G401.6 (cell line): ENCODE measurements at regions not wholly inside any gene's neighbourhood (a gene's known extent, or its start where the extent isn't known, plus 50 kb on each side); places are given as distances from the start of the nearest gene placed in this dataset.
"Not testable (repeated sequence)": the region's sequence is repeated elsewhere in the genome, so short reads cannot be mapped to it uniquely, and the experiment has no call there.

Source experiments
- FAIRE-seq: peaks from 2 replicates; lab custom pipeline; 2012; peaks lifted over from hg19 to GRCh38; lab: Jason Lieb, UNC

DNA sequence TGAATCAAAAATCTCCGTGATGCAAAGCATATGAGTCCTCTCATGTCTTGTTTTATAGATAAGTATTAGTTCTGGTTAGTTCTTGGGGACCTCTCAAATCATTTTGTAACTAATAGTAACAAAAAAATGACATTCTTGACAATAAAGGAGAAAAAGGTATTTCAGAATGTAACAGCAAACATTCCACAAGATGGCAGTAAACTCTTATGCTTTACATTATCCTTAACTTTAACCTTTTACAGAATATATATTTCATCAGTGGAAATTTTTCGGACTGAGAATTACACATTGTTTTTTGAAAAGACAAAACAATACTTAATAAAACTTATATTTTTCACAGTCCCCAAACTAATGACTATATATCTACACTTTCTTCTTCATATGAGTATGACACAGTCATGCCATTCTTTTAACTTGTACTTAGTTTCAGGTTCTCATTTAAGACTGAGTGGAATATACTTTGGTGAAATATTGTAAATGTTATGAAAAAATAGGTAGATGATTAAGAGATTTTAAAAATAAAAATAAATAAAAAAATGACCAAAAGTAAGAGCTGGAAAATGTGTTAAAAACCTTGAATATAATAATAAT, 142.9 kb upstream of the NXPH2 start:
- peak; percentile 85 for FAIRE-seq

DNA sequence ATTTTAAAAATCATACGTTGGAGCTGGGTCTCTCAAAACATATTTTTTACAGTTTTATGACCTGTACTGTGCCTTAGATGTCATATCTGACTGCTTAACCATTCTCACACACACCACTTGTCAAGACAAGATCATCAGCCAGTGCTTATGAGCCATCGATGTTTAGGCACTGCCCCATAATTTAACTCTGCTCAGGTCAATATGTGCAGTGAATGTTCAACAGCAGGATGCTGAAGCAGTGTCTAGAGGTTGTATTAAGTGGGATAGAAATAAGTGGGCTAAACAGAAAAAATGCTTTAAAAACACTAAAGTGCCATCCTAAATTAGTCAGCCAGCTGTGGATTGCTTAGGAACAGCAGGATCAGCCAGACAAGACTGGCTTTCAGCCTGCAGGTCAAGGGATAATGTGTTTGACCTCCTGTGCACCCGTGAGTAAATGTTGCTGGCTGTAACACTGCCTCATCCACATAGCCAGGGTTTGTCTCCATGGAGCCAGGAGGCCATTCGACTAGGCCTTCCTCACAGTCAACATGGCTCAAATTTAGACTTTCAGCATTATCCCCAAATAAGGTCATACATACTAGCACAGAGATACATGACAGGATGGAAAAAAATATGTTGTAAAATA, 139.0 kb upstream of the NXPH2 start:
- no peak for FAIRE-seq

DNA sequence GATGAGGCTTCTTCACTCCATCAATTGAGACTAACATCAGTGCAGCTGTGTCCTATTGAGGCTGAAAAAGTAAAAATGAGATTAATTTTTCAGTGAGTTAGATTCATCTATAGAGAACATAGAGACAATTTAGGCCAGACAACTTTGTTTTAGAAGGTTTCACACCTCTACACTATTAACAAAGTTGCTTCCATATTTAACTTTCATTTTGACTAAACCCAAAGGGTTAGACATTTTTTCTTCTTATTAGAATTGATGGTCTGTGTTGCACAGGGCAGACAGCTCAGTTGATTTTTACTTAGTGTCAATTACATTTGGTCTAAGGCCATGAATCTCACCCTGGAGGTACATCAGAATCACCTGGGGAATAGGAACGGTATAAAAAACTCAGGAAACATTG, 130.2 kb upstream of the NXPH2 start:
- FAIRE-seq: no peak

DNA sequence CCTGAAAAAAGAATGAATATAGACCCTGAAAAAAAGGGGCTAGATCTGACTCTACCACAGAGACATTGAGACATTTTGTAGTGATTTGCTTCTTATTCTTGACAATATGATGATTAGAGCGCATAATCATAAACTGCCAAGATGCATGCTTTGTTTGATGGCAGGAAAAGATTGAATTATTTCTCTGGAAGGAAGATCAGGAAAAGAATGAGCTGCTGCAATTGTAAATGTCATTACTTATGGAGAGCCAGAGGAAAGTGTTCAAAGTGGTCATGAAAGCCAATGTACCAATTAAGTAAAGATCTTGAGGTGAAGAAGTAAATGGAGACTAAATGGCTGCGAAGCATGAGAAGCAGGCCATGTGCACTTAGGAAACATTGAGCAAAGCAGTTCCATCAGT, 126.4 kb upstream of the NXPH2 start:
- FAIRE-seq: no peak

DNA sequence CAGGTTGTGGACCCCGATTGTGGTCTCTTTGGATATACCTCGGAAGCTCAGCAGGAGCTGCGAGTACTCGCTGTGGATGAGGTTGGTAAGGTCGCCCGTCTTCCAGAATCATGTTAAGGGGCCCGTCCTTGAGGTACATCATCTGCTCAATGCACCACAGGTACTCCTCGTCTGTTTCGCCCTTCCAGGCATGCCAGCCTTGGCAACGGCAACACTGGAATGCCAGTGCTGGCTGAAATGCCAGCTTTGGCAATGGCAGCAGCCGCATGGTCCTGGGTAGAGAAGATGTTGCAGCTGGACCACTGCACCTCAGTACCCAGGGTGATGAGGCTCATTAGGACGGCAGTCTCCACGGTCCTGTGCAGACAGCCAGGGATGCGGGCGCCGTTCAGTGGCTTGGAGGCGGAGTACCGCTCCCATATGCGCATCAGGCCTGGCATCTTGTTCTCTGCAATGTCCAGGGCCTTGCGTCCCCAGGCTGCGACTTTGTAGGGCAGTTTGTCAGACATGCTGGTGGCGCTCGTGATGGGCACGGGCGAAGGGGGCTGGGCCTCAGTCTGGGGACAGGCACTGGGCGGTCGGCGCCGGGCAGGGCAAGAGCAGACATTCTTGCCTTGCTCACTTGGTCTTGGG, 122.2 kb upstream of the NXPH2 start:
- no peak for FAIRE-seq

DNA sequence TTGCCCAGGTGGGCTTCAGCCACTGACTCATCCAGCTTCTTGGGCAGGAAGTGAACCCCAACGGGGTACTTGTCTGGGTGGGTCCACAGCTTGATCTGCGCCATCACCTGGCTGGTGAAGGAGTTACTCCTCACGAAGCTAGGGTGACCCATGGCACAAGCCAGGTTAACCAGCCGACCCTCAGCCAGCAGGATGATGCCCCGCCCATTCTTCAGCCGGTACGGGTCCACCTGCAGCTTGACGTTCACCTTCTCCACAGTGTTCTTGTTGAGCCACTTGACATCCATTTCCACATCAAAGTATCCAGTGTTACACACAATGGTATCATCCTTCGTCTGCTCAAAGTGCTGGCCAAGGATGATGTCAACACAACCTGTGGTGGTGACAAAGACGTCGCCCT, 121.3 kb upstream of the NXPH2 start:
- no peak for FAIRE-seq

DNA sequence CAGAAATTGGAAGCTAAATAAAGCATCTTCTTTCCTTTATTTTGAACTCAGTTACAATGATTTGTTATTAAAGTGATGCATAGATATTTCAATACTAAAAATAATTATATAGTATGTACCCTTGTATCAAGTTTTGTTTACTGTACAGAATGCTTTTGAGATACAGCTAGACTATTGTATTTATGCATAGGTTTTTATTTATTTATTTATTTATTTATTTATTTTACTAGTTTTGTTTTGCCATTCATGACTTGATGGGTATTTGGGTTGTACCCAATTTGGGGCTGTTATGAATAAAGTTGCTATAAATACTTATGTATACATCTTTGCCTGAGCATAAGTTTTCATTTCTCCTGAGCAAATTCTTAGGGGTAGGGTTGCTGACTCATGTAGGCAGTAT, 118.7 kb upstream of the NXPH2 start:
- FAIRE-seq: no peak

DNA sequence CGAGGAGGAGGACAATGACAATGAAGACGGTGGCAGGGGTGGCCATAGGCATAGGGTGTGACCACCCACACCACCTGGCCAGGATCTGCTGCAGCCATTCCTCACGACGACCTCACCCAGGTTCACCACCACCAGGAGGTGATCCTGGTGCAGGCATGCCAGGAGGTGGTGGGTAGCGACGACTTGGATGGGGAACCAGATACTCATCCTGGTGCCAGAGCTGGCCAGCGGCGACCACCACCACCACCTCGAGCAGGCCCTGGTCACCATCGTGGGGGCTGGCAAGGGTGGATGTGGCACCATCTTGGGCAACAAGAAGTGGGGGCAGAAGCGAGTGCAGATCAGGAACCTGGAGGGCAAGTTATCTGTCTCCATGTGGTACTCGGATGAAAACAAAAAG, 117.1 kb upstream of the NXPH2 start:
- FAIRE-seq: no peak

DNA sequence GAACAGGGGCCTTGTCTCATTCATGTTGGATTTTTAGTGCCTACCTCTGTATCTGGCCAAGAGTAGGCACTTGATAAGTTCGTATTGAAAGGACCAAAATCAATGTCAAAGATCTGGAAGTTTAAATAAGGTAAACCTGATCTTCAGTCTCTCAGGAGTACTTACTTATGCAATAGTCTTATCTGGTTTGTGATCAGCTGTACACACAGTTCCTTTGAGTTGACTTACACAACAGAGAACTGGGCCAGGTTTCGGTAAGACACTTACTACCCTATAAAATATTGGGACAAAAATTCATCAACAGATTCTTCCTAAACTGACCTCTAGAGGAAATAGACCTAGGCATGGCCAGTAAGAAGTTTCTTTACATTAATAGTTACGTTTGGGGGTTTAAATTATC, 113.6 kb upstream of the NXPH2 start:
- no peak for FAIRE-seq

DNA sequence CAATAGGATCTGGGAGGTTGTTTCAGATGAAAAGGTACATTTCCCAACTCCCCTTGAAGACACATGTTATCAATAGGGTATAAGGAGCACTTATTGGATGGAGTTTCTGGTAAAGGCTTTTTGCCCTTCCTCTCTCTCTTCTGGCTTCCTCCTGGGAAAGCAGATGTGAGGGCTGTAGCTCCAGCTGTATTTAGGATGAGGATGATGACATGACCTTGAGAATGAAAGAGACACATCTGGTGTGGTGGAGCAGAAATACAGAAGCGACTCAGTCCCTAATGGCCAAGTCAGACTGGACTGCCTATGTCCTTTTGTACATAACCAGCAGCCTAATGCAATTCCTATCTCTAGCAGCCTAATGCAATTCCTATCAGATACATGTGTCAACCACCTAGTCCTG, 100.9 kb upstream of the NXPH2 start:
- FAIRE-seq: no peak

DNA sequence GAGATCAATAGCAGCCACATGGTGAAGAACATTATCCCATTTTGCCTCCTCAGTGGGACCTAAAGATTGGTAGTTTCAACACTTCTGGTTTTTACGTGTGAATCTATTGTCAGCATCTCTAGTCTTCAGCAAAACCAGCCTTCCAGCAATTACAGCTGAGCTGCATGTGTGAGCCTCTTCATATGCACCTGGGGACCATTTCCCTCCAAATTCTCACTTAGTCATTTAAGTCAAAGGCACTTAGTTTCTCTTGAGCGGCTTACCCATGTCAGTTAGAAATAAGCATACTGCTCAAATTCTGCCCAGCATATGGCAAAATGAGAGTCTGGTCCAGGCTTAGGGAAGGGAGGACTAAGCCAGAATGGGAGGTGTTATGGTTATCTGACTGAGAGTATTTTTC, 99.7 kb upstream of the NXPH2 start:
- FAIRE-seq: no peak

DNA sequence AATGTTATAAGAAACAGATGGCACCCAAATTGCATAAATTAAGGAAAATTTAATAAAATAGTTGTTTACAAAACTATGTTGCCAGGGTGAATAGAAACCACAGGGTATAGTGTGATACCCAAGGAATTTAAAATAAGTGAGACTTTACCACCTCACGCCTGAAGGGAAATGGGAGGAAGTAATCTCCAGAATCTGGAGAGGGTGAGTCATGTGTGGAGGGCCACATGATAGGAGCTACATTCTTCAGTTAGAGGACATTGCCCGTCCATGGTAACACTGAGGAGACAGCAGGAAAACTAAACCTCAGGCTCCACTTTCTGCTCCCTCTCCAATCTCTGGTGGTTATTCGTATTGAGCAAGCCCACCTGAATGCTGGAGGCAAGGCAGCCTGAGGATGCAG, 97.2 kb upstream of the NXPH2 start:
- no peak for FAIRE-seq

DNA sequence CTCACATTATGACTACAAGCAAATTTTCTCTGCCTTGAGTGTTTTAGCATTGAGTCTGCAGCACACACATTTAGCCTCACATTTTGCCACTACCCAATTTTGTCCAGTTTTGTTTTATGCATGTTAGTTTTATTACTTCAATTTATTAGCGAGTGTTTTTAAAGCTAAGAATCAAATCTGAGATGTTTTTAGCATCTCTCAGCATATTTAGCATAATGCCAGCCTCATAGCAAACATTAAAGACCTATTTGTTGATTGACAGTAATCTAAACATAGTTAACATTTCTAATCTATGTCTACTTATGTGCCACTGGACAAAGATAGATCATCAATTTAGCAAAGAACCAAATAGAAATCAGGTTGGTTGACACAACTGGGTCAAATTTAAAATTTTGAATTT, 94.1 kb upstream of the NXPH2 start:
- FAIRE-seq: no peak

DNA sequence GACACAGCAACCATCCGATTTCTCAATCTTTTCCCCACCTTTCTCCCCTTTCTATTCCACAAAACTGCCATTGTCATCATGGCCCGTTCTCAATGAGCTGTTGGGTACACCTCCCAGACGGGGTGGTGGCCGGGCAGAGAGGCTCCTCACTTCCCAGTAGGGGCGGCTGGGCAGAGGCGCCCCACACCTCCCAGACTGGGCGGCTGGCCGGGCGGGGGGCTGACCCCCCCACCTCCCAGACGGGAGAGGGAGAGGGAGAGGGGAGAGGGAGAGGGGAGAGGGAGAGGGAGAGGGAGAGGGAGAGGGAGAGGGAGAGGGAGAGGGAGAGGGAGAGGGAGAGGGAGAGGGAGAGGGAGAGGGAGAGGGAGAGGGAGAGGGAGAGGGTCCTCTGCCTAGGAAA, 91.9 kb upstream of the NXPH2 start:
- FAIRE-seq: not testable (repeated sequence)

DNA sequence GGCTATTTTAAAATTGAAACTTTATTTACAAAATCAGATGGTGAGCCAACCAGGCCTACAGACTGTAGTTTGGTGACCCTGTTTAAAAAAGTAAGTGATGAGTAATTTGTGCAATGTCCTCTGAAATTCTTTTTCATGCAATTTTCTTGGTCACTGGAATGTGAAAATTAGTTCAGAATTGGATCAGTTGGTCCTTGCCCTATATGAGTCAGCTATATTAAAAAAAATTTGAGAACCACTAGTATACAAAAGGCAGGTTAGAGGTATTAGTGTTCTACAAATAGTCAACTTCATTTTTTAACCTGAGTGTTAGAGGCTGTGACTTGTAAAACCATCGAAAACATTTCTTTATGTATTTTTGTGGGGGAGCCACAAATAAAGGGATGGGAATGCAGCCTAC, 91.1 kb upstream of the NXPH2 start:
- no peak for FAIRE-seq

DNA sequence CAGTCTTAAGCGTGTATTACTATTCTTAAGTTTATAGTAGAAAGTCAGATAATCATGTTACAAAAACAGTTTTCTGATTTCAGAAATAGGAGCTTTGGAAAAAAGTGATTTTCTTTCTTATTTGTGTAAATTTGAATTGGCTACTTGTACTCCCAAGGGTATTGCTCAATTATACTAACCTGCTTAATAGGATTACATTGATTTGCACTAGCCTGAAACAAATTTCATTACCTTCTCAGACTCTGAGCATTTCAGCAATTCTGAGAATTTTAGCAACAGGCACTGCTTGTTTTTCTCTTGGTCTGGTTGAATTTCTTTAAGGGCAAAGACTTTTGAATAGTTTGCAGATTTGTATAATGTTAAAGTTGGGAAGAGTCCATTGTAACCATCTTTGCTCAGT, 87.2 kb upstream of the NXPH2 start:
- FAIRE-seq: no peak

DNA sequence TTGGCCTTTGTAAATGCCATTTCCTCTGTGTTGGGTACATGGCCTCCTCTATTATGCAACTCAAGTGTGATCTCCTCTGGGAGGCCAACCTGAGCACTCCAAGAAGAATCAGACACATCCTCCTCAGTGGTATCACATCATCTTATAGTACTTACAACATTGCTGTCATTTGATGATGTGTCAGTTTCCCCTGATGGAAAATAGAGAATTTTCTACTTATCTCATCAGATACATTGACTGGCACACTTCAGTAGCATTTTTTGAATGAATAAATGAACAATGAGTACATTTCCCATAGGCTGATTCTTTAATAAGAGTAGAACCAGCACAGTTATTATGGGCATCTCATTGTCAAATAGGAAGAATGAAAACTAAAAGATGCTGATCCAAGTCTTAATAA, 86.6 kb upstream of the NXPH2 start:
- no peak for FAIRE-seq

DNA sequence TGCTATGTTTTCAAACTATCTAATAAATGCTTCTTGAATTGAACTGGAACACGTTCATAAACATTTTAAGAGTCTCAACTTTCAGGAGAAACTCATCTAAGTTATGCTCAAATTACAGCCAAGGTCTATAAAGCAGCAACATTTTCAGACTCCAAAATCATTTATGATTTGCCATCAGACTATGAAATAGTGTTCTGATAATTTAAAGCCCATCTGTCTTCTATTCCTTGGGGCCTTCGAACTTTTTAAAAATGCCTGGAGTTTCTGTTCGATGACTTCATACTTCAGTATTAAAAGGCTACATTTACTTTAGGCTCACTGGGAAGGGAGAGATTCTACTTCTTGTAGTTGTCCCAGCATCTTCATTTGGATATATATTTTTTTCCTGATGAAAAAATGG, 73.6 kb upstream of the NXPH2 start:
- FAIRE-seq: no peak

DNA sequence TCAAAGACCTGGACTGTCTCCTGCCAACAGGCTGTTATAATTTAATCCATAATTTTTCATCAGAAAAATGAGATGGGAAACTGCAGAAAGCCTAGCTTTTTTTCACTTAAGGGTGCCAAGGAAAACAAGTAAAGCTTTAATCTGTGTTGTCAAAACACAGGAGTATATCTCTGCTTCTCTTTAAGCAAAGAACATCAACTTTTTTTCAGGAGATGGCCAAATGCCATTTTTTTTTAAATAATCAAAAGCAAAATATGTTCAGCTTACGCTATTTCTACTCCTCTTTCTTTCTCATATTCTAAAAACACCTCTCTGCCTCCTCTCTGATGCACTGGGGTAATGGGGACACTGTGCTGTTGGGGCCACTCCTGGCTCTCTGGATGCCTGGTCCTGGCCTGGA, 73.1 kb upstream of the NXPH2 start:
- FAIRE-seq: no peak

DNA sequence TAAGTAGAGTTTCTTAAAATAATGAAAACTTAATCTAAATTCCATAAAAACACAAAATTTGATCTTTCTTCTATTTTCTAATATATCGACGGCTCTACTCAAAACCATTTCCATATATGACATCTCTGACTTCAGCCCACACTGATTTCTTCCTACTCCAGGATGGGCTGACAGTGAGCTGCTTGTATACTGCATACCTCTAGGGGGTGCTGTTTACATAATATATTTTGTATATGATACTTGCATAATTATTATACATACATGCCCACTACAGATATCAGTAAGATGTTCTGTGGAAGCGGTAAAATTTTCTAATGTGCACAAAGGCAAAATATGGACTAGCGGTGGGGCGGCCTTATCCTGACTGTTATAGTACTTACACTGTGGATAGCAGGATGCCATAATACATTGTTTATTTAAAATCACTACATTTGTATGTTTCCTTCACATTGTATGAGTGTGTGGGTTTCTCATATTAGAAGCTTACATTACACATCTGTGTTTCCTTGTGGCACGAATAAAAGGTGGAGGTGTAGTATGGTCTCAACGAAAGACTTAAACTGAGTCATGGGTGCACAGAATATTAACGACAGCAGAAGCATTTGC, 66.1 kb upstream of the NXPH2 start:
- FAIRE-seq: no peak

DNA sequence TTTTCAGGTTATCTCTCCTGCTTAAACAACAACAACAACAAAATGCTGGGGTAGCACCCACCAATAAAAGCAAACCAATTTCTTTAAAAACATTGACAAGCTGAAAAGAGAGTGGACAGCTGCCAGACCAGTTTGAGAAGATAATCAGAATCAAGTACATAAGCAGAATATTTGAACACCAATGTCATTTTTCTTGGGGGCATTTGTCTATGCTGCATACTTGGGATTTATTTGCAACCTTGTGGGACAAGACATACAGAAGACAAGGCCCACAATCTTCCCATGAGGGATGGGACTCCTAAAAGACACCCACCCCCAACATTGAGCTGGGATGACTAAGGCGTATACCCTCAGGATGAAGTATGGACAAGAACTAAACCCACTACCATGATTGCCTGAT, 62.2 kb upstream of the NXPH2 start:
- no peak for FAIRE-seq

DNA sequence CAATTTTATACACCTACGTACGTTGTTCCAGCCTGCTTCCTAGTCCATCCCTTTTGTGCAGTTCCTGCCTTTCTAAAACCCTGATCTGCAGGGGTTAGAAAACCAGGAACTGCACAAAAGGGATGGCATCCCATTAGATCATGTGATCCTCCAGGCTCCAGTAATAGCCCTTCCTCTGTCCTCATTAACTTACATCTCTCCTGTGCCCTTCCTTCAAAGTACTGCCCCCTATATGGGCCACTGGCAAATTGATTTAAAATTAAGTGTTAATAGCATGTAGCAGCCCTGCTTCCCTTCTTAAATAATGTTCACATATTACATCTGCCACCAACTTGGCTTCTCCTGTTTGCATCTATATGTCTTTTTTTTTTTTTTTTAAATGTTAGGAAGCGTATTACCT, 61.3 kb upstream of the NXPH2 start:
- FAIRE-seq: no peak

DNA sequence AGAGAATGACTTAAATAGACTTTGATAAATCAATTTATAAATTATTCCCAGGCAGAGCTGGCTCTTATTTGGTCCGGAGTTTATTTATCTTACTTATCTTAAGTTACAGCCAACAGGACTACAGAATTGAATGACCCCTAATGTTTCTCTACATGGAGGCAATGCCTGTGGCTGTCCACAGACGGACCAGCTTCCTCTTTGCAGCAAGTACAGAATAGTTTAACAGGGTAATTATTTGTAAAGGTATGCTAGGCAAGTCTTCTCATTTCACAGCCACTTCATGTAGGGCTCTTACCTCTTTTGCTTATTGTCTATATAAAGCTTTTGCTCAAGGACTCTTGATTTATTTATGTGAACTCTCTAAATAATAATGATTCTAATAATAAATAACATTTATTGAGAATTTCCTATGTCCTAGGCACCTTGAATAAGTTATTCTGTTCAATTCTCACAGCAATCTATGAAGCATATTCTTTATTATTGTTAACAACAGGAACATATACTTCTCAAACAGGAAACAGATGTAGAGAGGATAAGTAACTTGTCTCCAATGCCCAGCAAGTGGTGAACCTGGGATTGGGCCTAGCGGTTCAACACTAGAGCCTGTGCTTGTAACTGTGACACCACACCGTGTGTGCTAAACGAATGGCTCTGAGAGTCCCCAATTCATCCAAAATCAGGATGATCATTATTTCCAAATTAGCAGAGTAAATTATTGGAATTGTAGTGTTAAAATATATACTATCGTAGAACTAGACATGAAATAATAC, 58.8 kb upstream of the NXPH2 start:
- no peak for FAIRE-seq
